Activated CD4-positive, alpha-beta T cell treated with anti-CD3 and anti-CD28 coated beads, Interleukin-2, amount 50 U/mL, for 1 hour (primary cell): ENCODE measurements at regions not wholly inside any gene's neighbourhood (a gene's known extent, or its start where the extent isn't known, plus 50 kb on each side); places are given as distances from the start of the nearest gene placed in this dataset.

Experiments used
- DNase-seq: peaks from one replicate; pipeline ENCODE4 v3.0.0-alpha.2; 2020

DNA sequence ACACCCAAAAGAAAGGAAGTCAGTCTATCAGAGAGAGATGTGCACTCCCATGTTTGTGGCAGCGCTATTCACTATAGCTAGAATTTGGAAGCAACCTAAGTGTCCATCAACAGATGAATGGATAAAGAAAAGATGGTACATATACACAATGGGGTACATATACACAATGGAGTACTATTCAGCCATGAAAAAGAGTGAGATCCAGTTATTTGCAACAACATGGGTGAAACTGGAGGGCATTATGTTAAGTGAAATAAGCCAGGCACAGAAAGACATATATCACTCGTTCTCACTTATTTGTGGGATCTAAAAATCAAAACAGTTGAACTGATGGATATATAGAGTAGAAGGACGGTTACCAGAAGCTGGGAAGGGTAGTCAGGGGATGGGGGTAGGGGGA, 99.9 kb upstream of the ZNF516 start:
- DNase-seq = no peak

- DNase-seq = no peak
These were observed 98.8 kb upstream of the ZNF516 start for GRCh38 chr18:76593843-76594242.

GRCh38 chr18:76592981-76593381, 97.9 kb upstream of the ZNF516 start:
- DNase-seq = no peak

DNA sequence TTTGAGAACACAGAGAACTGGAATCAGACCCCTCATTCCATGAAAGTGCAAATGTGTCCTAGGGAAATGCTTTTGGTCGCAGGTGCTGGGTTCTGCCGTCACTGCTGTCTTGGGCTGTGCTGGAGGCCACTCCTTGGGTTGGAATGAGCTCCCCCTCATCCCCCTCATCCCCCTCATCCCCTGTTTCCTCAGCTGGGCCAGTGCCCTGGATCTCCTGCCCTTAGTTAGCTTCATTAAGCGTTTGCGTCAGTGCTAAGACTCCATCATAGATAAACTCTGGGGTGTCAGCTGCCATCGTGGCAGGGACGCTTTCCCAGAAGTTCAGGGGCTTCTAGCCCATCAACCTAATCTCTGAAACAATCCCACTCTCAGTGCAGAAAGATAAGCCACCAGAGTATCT, 97.1 kb upstream of the ZNF516 start:
- DNase-seq = no peak

DNA sequence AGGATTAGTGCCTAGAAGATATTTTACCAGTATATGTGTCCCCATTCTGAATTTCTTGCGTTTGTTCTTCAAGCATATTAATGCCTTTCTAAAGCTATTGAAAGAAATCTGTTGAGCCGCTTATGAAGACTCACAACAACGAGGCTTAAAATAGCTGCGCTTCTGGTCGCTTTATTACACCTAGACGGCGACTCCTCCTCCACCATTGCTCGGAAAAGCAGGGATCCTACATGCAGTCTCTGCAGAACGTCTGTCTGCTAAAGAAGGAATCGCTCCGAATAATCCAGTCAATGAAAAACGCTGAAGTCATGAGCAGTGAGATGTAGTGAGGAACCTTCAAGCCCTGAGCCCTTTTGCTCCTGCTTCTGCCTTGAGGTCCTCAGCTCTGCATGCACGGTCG, 94.8 kb upstream of the ZNF516 start:
- DNase-seq = no peak

DNA sequence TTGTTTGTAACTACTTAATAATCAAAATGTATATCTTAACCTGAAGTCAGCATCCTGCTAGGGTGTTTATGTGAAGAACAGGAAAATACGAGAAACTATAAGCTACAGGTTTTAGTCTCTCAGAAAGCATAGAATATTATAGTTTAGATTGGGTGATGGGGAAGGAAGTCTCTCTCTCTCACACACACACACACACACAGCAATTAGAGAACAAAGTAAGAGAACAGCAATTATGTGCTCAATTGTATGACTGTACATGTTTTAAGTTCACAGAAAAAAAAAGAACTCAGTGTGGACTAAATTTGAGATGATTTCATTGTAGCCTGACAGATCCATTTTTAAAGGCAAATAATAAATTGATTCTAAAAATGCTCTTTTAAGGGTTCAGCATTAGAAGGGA, 94.3 kb upstream of the ZNF516 start:
- no peak for DNase-seq

GRCh38 chr18:76588601-76589226, 93.7 kb upstream of the ZNF516 start:
- DNase-seq = no peak

DNA sequence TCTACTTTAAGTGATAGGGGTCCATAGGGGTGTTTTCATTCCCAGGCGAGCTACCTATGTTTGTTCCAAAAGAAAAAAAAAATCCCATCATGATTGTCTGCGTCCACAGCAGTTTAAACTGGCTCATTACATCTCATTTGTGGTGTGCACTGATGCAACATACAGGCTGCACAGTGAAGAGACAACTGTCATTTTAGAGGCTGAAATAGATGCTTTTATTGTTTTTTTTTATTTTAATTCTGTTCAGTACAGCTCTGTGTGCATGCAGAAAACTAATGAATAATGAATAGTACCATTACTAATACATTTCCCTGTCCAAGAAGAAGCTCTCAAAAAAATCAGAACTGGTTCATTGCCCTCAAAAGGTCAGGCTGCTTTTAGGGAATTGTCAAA, 92.8 kb upstream of the ZNF516 start:
- DNase-seq = no peak

DNA sequence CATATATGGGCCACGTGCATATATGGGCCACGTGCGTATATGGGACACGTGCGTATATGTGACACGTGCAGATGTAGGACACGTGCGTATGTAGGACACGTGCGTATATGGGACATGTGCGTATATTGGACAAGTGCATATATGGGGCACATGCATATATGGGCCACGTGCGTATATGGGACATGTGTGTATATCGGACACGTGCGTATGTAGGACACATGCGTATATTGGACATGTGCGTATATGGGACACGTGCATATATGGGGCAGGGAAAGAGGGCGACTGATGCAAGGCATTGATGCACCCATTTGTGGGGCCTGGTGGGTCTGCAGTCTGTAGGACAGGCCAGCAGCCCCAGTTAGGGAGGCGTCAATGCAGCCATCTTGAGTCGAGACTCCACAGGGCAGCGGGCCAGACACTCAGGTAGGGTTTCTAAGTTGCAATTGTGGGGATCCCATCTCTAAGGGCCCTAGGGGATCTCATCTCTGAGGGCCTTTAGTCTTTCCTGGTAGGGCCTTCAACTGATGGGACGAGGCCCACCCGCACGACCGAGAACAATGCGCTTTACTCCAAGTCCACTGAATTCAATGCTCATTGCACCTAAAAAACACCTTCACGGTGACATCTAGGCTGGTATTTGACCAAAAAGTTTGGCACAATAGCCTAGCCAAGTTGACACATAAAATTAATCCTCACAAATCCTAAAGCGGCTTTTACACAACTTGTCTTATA, 92.3 kb upstream of the ZNF516 start:
- DNase-seq = no peak

- no peak for DNase-seq
These were observed 89.6 kb upstream of the ZNF516 start for GRCh38 chr18:76584414-76585310.

- DNase-seq = no peak
These were observed 86.2 kb upstream of the ZNF516 start for GRCh38 chr18:76581261-76581660.

DNA sequence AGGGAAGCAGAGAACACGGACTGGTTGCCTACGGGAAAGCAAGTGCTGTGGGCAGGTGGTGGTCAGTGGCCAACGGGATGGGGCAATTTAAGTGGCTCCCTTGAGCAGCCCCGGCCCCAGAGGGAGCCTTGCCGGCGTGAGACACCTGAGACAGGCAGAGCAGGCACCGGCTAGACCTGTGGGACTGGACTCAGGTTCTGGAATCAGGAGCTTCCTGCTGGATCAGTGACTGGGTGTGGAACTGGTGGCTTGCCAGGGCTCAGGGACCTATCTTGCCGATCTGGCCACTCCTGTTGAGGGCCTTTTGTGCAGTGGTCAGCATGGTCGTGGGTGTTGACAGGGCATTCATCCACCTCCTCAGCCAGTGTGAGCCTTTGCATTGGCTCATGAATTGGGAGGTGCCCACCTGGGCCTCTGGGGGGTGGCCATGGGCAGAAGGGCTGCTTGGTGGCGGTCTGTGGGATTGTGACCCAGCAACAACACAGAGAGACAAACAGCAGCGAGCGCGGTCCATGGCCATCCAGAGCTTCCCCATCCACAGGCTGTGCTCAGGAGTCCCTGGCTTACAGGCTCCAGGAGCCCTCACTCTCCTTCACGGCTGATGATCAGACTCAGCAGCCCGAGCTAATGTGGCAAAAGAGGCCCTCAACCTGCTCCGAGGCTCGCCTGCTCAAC, 85.4 kb upstream of the ZNF516 start:
- DNase-seq = no peak

DNA sequence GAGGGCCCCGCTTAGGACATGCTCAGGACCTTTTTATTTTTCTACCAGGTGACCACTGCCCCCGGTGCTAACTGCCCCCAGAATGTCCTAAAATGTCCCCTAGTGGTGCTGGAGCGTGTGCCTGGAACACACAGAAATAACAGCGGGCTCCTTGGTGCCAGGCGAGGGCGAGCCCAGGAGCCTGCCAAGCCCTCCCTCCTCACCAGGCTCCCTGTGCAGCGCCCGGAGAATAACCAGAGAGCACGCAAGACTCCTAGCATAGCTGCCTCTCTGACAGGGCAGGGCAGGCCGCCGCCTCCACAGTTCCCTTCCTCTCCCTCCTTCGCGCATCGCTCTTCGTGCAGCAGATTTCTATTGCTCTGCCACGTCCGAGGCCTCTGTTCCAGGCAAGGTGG, 84.3 kb upstream of the ZNF516 start:
- no peak for DNase-seq

GRCh38 chr18:76578571-76579300, 83.7 kb upstream of the ZNF516 start:
- DNase-seq = no peak

GRCh38 chr18:76573325-76574025, 78.4 kb upstream of the ZNF516 start:
- DNase-seq = no peak

GRCh38 chr18:76572518-76573247, 77.6 kb upstream of the ZNF516 start:
- no peak for DNase-seq

DNA sequence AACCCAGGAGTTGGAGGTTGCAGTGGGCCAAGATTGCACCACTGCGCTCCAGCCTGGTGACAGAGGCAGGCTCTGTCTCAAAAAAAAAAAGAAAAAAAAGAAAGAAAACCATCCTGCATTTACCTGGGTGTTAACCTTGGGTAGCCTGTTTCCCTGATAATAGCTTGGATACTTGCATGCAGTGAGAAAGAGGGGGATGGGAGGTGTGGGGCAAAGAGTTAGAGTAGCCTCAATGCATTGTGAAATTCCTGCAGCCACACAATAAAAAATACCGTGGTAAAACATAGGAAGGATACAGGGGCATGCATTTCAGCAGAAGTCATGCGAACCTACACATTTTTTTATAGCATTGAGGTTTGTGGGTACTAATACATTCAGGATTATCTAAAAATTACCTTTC, 76.6 kb upstream of the ZNF516 start:
- DNase-seq = no peak

- no peak for DNase-seq
These were observed 75.8 kb upstream of the ZNF516 start for GRCh38 chr18:76570856-76571255.

DNA sequence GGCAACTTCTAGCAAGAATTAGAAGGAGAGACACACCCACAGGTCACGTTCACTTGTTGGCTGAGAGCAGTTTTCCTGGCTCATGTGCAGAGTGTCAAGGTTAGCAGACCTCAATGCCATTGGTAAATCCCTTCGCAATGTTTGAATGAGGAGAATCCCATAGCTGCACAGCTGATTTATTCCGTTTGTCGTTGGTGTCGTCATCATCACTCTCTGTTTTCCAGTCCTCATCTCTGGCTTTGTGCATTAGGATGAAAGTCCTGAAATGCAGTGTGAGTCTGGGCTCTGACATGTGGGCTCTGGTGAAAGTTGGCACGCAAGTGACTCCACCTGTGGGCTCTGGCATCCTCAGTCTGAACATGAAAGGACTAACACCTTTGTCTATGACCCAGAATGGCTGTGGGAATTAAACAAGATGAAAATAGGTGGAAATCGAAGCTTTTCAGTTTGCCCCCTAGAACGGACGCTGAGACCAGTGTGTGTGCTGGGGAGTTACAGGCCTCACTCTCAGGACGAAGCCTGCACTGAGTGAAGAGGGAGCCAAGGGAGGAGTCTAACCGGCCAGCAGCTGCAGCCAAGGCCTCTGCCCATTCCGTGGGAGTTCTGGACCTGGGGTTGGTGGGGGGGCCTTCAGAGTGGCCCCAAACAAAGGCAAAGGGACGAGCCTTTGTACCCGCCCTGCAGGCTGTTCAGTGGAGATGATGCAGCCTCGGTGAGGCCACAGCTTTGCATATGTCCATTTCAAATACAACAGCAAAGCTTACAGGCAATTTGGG, 74.8 kb upstream of the ZNF516 start:
- DNase-seq = no peak

DNA sequence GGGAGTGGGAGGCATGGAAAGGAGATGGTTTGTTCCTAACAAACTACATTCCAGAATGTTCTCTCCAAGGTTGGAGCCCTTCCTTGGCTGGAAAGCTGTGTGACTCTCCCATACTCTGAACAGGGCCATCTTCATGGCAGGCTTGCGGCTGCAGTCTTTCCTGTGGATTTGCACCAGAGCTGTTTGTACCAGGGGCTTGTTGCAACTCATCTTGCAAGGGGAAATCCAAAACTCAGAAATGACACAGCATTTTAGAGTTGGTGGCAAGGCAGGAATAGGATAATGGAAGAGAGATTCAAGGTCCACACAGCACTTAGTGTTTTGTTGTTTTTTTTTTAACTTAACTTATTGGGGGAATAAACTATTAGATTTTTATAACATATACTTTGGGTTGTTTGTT, 73.7 kb upstream of the ZNF516 start:
- DNase-seq = no peak
